H1 (cell line): ENCODE measurements at regions not wholly inside any gene's neighbourhood (a gene's known extent, or its start where the extent isn't known, plus 50 kb on each side); places are given as distances from the start of the nearest gene placed in this dataset.

Source experiments
- BRCA1 ChIP-seq: IDR thresholded peaks from 2 replicates; pipeline ENCODE4 v1.6.1; 2012; ENCODE audit warnings: low read depth, low read length, improper control_type of control experiment
- GABPA ChIP-seq: IDR thresholded peaks from 2 replicates; pipeline ENCODE4 v1.6.1; 2011; ENCODE audit warnings: mild to moderate bottlenecking, low read length, moderate library complexity, borderline replicate concordance; ENCODE audit not compliant: insufficient read depth
- KDM5A ChIP-seq: fragments of 200-600 bp; IDR thresholded peaks from 2 replicates; pipeline ENCODE4 v1.7.1; 2012; ENCODE audit warnings: mild to moderate bottlenecking, low read length, inconsistent platforms, mixed read lengths
- POLR2A ChIP-seq, 2 experiments: IDR thresholded peaks; 1 replicate in 1 of 2; 2 replicates in 1 of 2; pipeline ENCODE4 v1.6.1; 2011; ENCODE audit warnings: low read depth in 2 of 2, low read length in 2 of 2, mild to moderate bottlenecking in 2 of 2; ENCODE audit errors: control extremely low read depth in 1 of 2
- POLR2AphosphoS5 ChIP-seq: IDR thresholded peaks from 2 replicates; pipeline ENCODE4 v1.6.1; 2011; ENCODE audit warnings: low read depth, low read length
- RAD21 ChIP-seq, 2 experiments: IDR thresholded peaks in 1 of 2; conservative IDR thresholded peaks in 1 of 2; 2 replicates each; pipeline ENCODE4 v1.6.1; 2011; ENCODE audit warnings: low read depth in 2 of 2, low read length in 2 of 2, improper control_type of control experiment in 1 of 2, inconsistent platforms in 1 of 2, mild to moderate bottlenecking in 1 of 2, moderate library complexity in 1 of 2
- TAF1 ChIP-seq: IDR thresholded peaks from 2 replicates; pipeline ENCODE4 v1.6.1; 2011; ENCODE audit warnings: mild to moderate bottlenecking, low read depth, low read length
- TF ChIP-seq, protein P1 (sequence below): IDR thresholded peaks from 2 replicates; pipeline ENCODE4 v1.6.1; 2012; ENCODE audit warnings: inconsistent platforms
- TF ChIP-seq, protein P2 (sequence below), 3 experiments: IDR thresholded peaks; 1 replicate in 2 of 3; 2 replicates in 1 of 3; pipeline versions ENCODE4 v1.5.1 to v1.6.1; 2011; ENCODE audit warnings: low read length in 3 of 3, mild to moderate bottlenecking in 3 of 3, inconsistent platforms in 2 of 3, low read depth in 1 of 3, moderate library complexity in 1 of 3; ENCODE audit not compliant: insufficient read depth in 1 of 3; ENCODE audit errors: control extremely low read depth in 1 of 3
- TF ChIP-seq, protein P3 (sequence below): IDR thresholded peaks from 2 replicates; pipeline ENCODE4 v1.6.1; 2012; ENCODE audit warnings: low read length, inconsistent platforms
- TF ChIP-seq, protein P4 (sequence below): IDR thresholded peaks from 2 replicates; pipeline ENCODE4 v1.6.1; 2011; ENCODE audit warnings: low read length, improper control_type of control experiment

DNA sequence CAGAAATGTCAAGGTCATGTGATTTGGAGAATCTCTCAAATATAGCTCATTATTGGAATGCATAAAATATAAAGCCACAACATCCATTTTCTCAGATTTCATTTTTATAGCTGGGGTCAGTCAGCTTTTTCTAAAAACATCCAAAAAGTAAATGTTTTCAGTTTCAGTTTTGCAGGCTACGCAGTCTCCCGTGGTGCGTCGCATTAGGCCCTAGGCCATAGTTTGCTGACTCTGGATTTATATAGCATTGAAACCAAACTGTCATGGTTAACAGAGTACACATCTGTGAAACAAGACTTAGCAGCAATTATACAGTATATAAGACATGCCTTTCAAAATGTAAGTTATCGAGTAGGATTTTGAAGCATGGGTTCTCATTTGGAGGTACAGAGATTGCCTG is 140.0 kb downstream of the IRS2 start:
- TF ChIP-seq, protein P1, sequence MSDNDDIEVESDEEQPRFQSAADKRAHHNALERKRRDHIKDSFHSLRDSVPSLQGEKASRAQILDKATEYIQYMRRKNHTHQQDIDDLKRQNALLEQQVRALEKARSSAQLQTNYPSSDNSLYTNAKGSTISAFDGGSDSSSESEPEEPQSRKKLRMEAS: no peak
- TF ChIP-seq GABPA (no peak), BRCA1 (no peak), TAF1 (no peak), POLR2A (IDR thresholded peaks at IDR 0.05; ENCODE audit: control extremely low read depth in 1 of 2, low read depth in 2 of 2, low read length in 2 of 2) (no peak), KDM5A (no peak), RAD21 (IDR thresholded peaks at IDR 0.05 in 1 of 2, conservative IDR thresholded peaks at IDR 0.05 in 1 of 2; ENCODE audit: low read depth in 2 of 2, low read length in 2 of 2) (no peak), POLR2AphosphoS5 (no peak)
- TF ChIP-seq, protein P2, sequence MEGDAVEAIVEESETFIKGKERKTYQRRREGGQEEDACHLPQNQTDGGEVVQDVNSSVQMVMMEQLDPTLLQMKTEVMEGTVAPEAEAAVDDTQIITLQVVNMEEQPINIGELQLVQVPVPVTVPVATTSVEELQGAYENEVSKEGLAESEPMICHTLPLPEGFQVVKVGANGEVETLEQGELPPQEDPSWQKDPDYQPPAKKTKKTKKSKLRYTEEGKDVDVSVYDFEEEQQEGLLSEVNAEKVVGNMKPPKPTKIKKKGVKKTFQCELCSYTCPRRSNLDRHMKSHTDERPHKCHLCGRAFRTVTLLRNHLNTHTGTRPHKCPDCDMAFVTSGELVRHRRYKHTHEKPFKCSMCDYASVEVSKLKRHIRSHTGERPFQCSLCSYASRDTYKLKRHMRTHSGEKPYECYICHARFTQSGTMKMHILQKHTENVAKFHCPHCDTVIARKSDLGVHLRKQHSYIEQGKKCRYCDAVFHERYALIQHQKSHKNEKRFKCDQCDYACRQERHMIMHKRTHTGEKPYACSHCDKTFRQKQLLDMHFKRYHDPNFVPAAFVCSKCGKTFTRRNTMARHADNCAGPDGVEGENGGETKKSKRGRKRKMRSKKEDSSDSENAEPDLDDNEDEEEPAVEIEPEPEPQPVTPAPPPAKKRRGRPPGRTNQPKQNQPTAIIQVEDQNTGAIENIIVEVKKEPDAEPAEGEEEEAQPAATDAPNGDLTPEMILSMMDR (IDR thresholded peaks at IDR 0.05; ENCODE audit: control extremely low read depth in 1 of 3, insufficient read depth in 1 of 3, low read depth in 1 of 3, low read length in 3 of 3): no peak
- TF ChIP-seq, protein P3, sequence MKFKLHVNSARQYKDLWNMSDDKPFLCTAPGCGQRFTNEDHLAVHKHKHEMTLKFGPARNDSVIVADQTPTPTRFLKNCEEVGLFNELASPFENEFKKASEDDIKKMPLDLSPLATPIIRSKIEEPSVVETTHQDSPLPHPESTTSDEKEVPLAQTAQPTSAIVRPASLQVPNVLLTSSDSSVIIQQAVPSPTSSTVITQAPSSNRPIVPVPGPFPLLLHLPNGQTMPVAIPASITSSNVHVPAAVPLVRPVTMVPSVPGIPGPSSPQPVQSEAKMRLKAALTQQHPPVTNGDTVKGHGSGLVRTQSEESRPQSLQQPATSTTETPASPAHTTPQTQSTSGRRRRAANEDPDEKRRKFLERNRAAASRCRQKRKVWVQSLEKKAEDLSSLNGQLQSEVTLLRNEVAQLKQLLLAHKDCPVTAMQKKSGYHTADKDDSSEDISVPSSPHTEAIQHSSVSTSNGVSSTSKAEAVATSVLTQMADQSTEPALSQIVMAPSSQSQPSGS: no peak
- TF ChIP-seq, protein P4, sequence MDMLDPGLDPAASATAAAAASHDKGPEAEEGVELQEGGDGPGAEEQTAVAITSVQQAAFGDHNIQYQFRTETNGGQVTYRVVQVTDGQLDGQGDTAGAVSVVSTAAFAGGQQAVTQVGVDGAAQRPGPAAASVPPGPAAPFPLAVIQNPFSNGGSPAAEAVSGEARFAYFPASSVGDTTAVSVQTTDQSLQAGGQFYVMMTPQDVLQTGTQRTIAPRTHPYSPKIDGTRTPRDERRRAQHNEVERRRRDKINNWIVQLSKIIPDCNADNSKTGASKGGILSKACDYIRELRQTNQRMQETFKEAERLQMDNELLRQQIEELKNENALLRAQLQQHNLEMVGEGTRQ: no peak
